ENCODE measurements at regions not wholly inside any gene's neighbourhood (a gene's known extent, or its start where the extent isn't known, plus 50 kb on each side); places are given as distances from the start of the nearest gene placed in this dataset.

DNA sequence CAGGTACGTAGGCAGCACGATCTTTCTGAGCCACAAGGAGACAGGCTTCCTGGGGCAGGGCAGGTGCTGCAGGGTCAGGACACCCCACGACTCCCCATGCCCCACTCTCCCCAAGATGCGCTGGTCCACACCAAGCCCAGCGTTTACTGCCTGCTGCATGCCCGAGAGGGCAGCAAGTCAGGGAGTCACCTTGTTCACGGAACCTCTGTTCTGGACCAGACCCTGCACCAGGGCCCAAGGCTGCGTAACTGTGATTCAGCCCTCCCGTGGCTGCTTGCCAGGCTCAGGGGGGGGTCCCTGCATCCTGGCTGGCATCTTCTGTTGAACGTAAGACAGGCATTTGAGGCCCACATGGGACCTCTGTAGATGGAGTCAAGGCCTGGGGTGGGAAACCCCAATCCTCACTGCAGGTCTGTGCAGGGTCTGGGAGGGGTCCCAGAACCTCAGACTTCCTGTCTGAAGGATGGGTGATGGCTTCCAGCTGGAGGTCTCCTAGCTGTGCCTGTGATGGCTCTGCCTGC lies 228.6 kb upstream of the RTL1 start:
- no peak for TF ChIP-seq CTCF (IDR thresholded peaks at IDR 0.05)
- TF ChIP-seq POLR2A (IDR thresholded peaks at IDR 0.05) = no peak
- no peak for TF ChIP-seq EP300 (IDR thresholded peaks at IDR 0.05)

Data from suprapubic skin (tissue), 3 donors.